Fibroblast of lung (primary cell): ENCODE measurements at regions not wholly inside any gene's neighbourhood (a gene's known extent, or its start where the extent isn't known, plus 50 kb on each side); places are given as distances from the start of the nearest gene placed in this dataset.

Source experiments
- DNase-seq, 2 donors: peaks; one replicate each; pipeline versions ENCODE4 v3.0.0 to v3.0.0-alpha.2; 2010; ENCODE audit warnings: low read depth in 2 of 2
- H2AFZ ChIP-seq: 2 replicates; pipeline ENCODE4 v1.5.1; 2012; ENCODE audit warnings: low read length, control low read depth, inconsistent platforms
- H3K27ac ChIP-seq: 2 replicates; pipeline ENCODE4 v1.5.1; 2011; ENCODE audit warnings: low read length, control low read depth; ENCODE audit not compliant: insufficient read depth
- H3K27me3 ChIP-seq: 2 replicates; pipeline ENCODE4 v1.5.1; 2011; ENCODE audit warnings: mild to moderate bottlenecking, low read length; ENCODE audit not compliant: control insufficient read depth, insufficient read depth
- H3K36me3 ChIP-seq: 2 replicates; pipeline ENCODE4 v1.5.1; 2011; ENCODE audit warnings: low read length; ENCODE audit not compliant: control insufficient read depth, insufficient read depth
- H3K4me1 ChIP-seq: 2 replicates; pipeline ENCODE4 v1.5.1; 2011; ENCODE audit warnings: low read length; ENCODE audit not compliant: control insufficient read depth, insufficient read depth; ENCODE audit errors: extremely low read depth
- H3K4me2 ChIP-seq: 2 replicates; pipeline ENCODE4 v1.5.1; 2011; ENCODE audit warnings: low read length, control low read depth; ENCODE audit not compliant: insufficient read depth; ENCODE audit errors: extremely low read depth
- H3K4me3 ChIP-seq, 4 experiments: fragments of 200-600 bp in 1 of 4; sonication (generic) in 1 of 4; replicated peaks in 1 of 4; 2 replicates each; pipeline ENCODE4 v1.5.1; 2011 to 2016; ENCODE audit warnings: low read length in 4 of 4, low read depth in 3 of 4, mild to moderate bottlenecking in 3 of 4, control low read depth in 2 of 4, inconsistent platforms in 1 of 4, mixed read lengths in 1 of 4; ENCODE audit not compliant: insufficient read depth in 1 of 4; ENCODE audit errors: control extremely low read depth in 1 of 4
- H3K79me2 ChIP-seq: 2 replicates; pipeline ENCODE4 v1.5.1; 2012; ENCODE audit warnings: mild to moderate bottlenecking, low read length, inconsistent platforms; ENCODE audit not compliant: control insufficient read depth, insufficient read depth
- H3K9ac ChIP-seq: 2 replicates; pipeline ENCODE4 v1.5.1; 2011; ENCODE audit warnings: mild to moderate bottlenecking, low read length, control low read depth; ENCODE audit not compliant: insufficient read depth
- H3K9me3 ChIP-seq: 2 replicates; pipeline ENCODE4 v1.5.1; 2012; ENCODE audit warnings: low read depth, low read length; ENCODE audit not compliant: control insufficient read depth, insufficient read depth
- H4K20me1 ChIP-seq: 2 replicates; pipeline ENCODE4 v1.5.1; 2011; ENCODE audit warnings: low read length; ENCODE audit not compliant: control insufficient read depth, insufficient read depth; ENCODE audit errors: extremely low read depth
- CTCF ChIP-seq, 2 donors: IDR thresholded peaks in 1 of 2; conservative IDR thresholded peaks in 1 of 2; 1 replicate in 1 of 2; 2 replicates in 1 of 2; pipeline ENCODE4 v1.5.1; 2011 to 2012; ENCODE audit warnings: low read length in 2 of 2, control low read depth in 1 of 2, inconsistent platforms in 1 of 2, low read depth in 1 of 2, mild to moderate bottlenecking in 1 of 2
- EZH2 ChIP-seq: IDR thresholded peaks from 2 replicates; pipeline ENCODE4 v1.5.1; 2012; ENCODE audit warnings: low read length, control low read depth, mild to moderate bottlenecking; ENCODE audit errors: missing control alignments

- no peaks in the 10 kb centered on the region for H3K79me2 ChIP-seq
- H2AFZ ChIP-seq, result no peak overlapping the region
- no peak for DNase-seq
- no peaks in the 10 kb centered on the region for H3K4me1 ChIP-seq
- H3K9ac ChIP-seq, result no peak overlapping the region
- H4K20me1 ChIP-seq, result no peaks in the 10 kb centered on the region
- no peak overlapping the region for H3K4me3 ChIP-seq
- TF ChIP-seq CTCF (conservative IDR thresholded peaks at IDR 0.05 in 1 of 2, IDR thresholded peaks at IDR 0.05 in 1 of 2; ENCODE audit: low read depth in 1 of 2, low read length in 2 of 2), result no peak
- TF ChIP-seq EZH2, result no peak
- H3K9me3 ChIP-seq, result no peaks in the 10 kb centered on the region
- H3K27me3 ChIP-seq, result no peaks in the 10 kb centered on the region
- no peak overlapping the region for H3K27ac ChIP-seq
- no peaks in the 10 kb centered on the region for H3K36me3 ChIP-seq
- H3K4me2 ChIP-seq, result no peak overlapping the region
Observed at GRCh38 chr2:107235491-107236254, 349.7 kb upstream of the ST6GAL2 start.

GRCh38 chr2:107242811-107243210 is 356.8 kb upstream of the ST6GAL2 start:
- DNase-seq, result no peak
- Histone ChIP-seq H3K4me3 (no peak overlapping the region), H3K4me2 (no peak overlapping the region), H3K27ac (no peak overlapping the region), H4K20me1 (no peaks in the 10 kb centered on the region), H3K9me3 (no peaks in the 10 kb centered on the region), H3K36me3 (no peaks in the 10 kb centered on the region), H3K4me1 (no peaks in the 10 kb centered on the region), H3K27me3 (no peaks in the 10 kb centered on the region), H3K9ac (no peak overlapping the region), H3K79me2 (no peaks in the 10 kb centered on the region), H2AFZ (no peak overlapping the region)
- TF ChIP-seq EZH2, result no peak
- TF ChIP-seq CTCF (conservative IDR thresholded peaks at IDR 0.05 in 1 of 2, IDR thresholded peaks at IDR 0.05 in 1 of 2; ENCODE audit: low read depth in 1 of 2, low read length in 2 of 2), result no peak

- H3K9ac ChIP-seq, result no peak overlapping the region
Observed at GRCh38 chr2:107248932-107249331, 363.0 kb upstream of the ST6GAL2 start.

More at GRCh38 chr2:107248932-107249331, 363.0 kb upstream of the ST6GAL2 start:
- TF ChIP-seq CTCF (conservative IDR thresholded peaks at IDR 0.05 in 1 of 2, IDR thresholded peaks at IDR 0.05 in 1 of 2; ENCODE audit: low read depth in 1 of 2, low read length in 2 of 2) (no peak), EZH2 (no peak)
- Histone ChIP-seq H3K4me1 (no peaks in the 10 kb centered on the region), H3K4me3 (no peak overlapping the region), H3K9me3 (no peaks in the 10 kb centered on the region), H3K27ac (no peak overlapping the region), H3K27me3 (no peaks in the 10 kb centered on the region), H3K79me2 (no peaks in the 10 kb centered on the region), H3K36me3 (no peaks in the 10 kb centered on the region), H4K20me1 (no peaks in the 10 kb centered on the region), H2AFZ (no peak overlapping the region), H3K4me2 (no peak overlapping the region)
- DNase-seq, result no peak
